WERI-Rb-1 (cell line): ENCODE measurements at regions not wholly inside any gene's neighbourhood (a gene's known extent, or its start where the extent isn't known, plus 50 kb on each side); places are given as distances from the start of the nearest gene placed in this dataset.

Experiments used
- DNase-seq: peaks from one replicate; pipeline ENCODE4 v3.0.0-alpha.2; 2020
- H3K27ac ChIP-seq: fragments of 250-450 bp; sonication (Bioruptor Pico); 2 replicates; pipeline ENCODE4 v1.5.1; 2020; ENCODE audit warnings: mild to moderate bottlenecking, moderate library complexity
- H3K27me3 ChIP-seq: fragments of 250-450 bp; sonication (Bioruptor Pico); 2 replicates; pipeline ENCODE4 v1.5.1; 2021; ENCODE audit warnings: mild to moderate bottlenecking, low read depth, moderate library complexity; ENCODE audit not compliant: insufficient read depth, severe bottlenecking
- H3K36me3 ChIP-seq: fragments of 250-450 bp; sonication (Bioruptor Pico); 2 replicates; pipeline ENCODE4 v1.5.1; 2020; ENCODE audit warnings: mild to moderate bottlenecking, moderate library complexity
- H3K4me3 ChIP-seq: 2 replicates; pipeline ENCODE4 v1.5.1; 2011; ENCODE audit warnings: low read depth, mild to moderate bottlenecking, control low read depth, low read length
- H3K9me3 ChIP-seq: fragments of 250-450 bp; sonication (Bioruptor Pico); 2 replicates; pipeline ENCODE4 v1.5.1; 2021; ENCODE audit warnings: mild to moderate bottlenecking, moderate library complexity; ENCODE audit not compliant: severe bottlenecking
- TF ChIP-seq, protein P1 (sequence below): IDR thresholded peaks from 2 replicates; pipeline ENCODE4 v1.5.1; 2011; ENCODE audit warnings: low read depth, mild to moderate bottlenecking, control low read depth, inconsistent platforms, low read length

DNA sequence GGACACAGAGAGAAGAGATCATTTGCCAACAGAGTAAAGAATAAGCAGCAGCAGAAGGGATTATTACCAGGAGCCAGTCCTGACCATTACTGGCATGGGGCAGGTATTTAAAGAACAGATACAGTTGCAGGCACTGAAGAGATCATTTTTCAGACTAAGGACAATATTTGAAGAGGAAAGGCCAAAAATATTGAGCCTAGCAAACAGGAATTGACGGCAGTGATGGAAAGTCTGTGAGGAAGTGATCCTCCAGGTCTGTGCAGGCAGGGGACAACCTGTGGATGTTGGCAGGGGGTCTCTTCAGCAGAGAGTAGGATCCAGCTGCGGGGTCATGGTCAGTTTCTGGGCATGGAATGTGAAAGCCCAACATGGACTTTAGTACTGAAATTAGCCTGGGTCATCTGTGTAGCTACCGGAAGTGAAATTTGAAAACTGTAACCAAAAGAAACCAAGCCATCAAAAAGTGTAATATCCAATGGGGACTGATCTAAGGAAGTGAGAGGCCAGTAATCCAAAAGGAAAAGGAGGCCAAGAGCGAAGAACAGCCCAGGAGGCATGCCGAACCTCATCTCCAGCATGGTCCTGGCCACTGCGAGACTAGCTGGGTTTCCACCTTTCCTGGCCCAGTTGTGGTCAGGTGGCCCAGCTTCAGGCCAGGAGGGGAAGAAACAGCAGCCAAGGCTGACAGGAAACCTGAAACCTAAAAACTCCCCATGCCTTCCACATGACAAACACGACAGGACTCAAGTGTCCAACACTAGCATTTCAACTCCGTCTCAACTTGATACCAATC is 115.1 kb upstream of the TNFAIP3 start:
- H3K4me3 ChIP-seq = no peak overlapping the region
- no peaks in the 10 kb centered on the region for H3K36me3 ChIP-seq
- DNase-seq = no peak
- H3K27me3 ChIP-seq = peaks cover 5% of the 10 kb centered on the region
- TF ChIP-seq, protein P1, sequence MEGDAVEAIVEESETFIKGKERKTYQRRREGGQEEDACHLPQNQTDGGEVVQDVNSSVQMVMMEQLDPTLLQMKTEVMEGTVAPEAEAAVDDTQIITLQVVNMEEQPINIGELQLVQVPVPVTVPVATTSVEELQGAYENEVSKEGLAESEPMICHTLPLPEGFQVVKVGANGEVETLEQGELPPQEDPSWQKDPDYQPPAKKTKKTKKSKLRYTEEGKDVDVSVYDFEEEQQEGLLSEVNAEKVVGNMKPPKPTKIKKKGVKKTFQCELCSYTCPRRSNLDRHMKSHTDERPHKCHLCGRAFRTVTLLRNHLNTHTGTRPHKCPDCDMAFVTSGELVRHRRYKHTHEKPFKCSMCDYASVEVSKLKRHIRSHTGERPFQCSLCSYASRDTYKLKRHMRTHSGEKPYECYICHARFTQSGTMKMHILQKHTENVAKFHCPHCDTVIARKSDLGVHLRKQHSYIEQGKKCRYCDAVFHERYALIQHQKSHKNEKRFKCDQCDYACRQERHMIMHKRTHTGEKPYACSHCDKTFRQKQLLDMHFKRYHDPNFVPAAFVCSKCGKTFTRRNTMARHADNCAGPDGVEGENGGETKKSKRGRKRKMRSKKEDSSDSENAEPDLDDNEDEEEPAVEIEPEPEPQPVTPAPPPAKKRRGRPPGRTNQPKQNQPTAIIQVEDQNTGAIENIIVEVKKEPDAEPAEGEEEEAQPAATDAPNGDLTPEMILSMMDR = no peak
- no peaks in the 10 kb centered on the region for H3K9me3 ChIP-seq
- H3K27ac ChIP-seq = no peak overlapping the region

DNA sequence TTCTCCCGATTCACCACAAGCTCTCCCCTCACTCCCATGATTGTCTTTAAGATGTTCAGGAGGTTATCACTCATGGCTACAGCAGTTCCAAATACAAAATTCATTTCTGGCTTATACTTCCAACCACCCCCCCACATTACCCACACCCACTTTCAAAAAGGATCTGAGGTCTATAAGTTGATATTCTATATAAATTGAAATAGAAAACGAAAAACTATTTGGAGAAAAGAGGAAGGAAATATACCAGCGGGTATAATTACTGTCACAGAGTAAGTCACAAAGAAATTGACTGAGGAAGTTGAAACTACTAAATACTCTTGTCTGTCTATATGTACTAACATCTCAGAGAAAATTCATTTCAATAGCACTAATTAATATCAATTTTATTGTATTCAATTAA is 112.7 kb upstream of the TNFAIP3 start:
- TF ChIP-seq, protein P1 = no peak
- Histone ChIP-seq H3K36me3 (no peaks in the 10 kb centered on the region), H3K4me3 (no peak overlapping the region), H3K27ac (no peak overlapping the region), H3K9me3 (no peaks in the 10 kb centered on the region), H3K27me3 (peaks cover 5% of the 10 kb centered on the region)
- DNase-seq = no peak

DNA sequence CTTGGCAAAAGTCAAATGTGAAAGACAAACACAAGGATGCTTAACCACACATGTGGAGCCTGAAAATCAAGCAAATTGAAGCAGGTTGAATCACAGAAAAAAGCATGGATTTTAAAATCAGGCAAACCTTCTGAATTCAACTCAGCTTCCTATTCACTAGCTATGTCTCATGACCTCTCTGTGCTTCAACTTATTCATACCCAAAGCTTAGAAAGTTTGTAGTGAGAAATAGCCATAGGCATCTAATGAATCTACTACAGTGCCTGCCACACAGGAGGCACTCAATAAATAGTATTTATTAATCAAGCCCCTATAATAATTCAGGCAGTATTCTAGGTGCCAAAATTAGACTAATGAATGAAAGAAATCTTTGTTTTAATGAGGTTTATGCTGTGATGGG is 112.2 kb upstream of the TNFAIP3 start:
- no peaks in the 10 kb centered on the region for H3K36me3 ChIP-seq
- no peak overlapping the region for H3K27ac ChIP-seq
- peaks cover 5% of the 10 kb centered on the region for H3K27me3 ChIP-seq
- H3K9me3 ChIP-seq = no peaks in the 10 kb centered on the region
- H3K4me3 ChIP-seq = no peak overlapping the region
- TF ChIP-seq, protein P1 = no peak
- DNase-seq = no peak

DNA sequence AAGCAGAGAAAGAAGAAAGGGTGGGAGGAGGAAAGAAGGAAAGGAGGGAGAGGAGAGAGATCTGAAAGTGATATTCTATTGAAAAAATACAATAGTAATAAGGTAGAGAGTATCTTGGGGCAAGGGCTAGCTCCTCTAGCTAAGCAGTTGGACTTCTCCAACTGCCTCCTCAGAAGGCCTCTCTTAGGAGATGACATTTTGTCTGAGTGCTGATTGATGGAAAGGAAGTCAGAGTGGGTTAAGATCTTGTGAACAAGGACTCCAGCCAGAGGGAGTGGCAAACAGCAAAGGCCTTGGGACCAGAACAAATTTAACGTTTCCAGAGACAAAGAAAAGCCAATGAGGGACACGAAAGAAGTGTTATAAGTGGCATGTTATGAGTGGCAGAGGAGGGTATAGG is 111.8 kb upstream of the TNFAIP3 start:
- Histone ChIP-seq H3K9me3 (no peaks in the 10 kb centered on the region), H3K4me3 (no peak overlapping the region), H3K36me3 (no peaks in the 10 kb centered on the region), H3K27me3 (peaks cover 5% of the 10 kb centered on the region), H3K27ac (no peak overlapping the region)
- DNase-seq = no peak
- TF ChIP-seq, protein P1 = no peak

DNA sequence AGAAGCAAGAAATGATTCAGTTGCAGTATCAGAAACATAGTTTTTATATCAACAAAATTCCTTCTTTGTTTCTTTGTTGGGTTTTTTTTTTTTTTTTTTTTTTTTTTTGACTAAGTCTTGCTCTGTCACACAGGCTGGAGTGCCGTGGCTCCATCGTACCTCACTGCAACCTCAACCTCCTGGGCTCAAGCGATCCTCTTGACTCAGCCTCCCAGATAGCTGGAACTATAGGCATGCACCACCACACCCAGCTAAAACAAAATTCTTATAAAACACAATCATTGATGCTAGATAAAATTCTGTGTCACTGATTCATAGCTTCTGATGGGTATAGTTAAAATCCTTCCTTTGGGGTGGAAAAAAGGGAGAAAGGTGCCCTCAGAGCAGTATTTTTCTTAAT is 110.3 kb upstream of the TNFAIP3 start:
- TF ChIP-seq, protein P1 = no peak
- H3K9me3 ChIP-seq = peaks cover 4% of the 10 kb centered on the region
- no peak overlapping the region for H3K27ac ChIP-seq
- no peaks in the 10 kb centered on the region for H3K36me3 ChIP-seq
- H3K4me3 ChIP-seq = no peak overlapping the region
- DNase-seq = no peak
- peaks cover 5% of the 10 kb centered on the region for H3K27me3 ChIP-seq

GRCh38 chr6:137758661-137759060 is 108.4 kb upstream of the TNFAIP3 start:
- H3K9me3 ChIP-seq = peaks cover 10% of the 10 kb centered on the region
- DNase-seq = no peak
- TF ChIP-seq, protein P1 = no peak
- H3K27ac ChIP-seq = no peak overlapping the region
- H3K36me3 ChIP-seq = no peaks in the 10 kb centered on the region
- H3K27me3 ChIP-seq = no peaks in the 10 kb centered on the region
- H3K4me3 ChIP-seq = no peak overlapping the region
